Posterior vena cava (tissue), 2 donors: ENCODE measurements at regions not wholly inside any gene's neighbourhood (a gene's known extent, or its start where the extent isn't known, plus 50 kb on each side); places are given as distances from the start of the nearest gene placed in this dataset.
"Not testable (repeated sequence)": the region's sequence is repeated elsewhere in the genome, so short reads cannot be mapped to it uniquely, and the experiment has no call there.

Source experiments
- DNase-seq: peaks from one replicate; pipeline ENCODE4 v3.0.0-alpha.2; 2020; ENCODE audit warnings: low spot score
- intact Hi-C, 2 donors: fragments of 100-400 bp; cut with DNase I; formaldehyde crosslinking; loops; one replicate each; pipeline versions ENCODE4 v1.14.1 to v1.14.2; 2022 to 2023
- donor health status: DM: yes; HTN: yes; CAD: no.
- donor health status: DM: yes; HTN: yes; CAD: no.

GRCh38 chr5:37989884-37990283 is 150.0 kb upstream of the GDNF start:
- DNase-seq = no peak
- intact Hi-C loops = no loop called here

- intact Hi-C loops = no loop called here
- DNase-seq = no peak
Observed at GRCh38 chr5:37988454-37989046, 148.7 kb upstream of the GDNF start.

- intact Hi-C loops = no loop called here
- DNase-seq = no peak
Observed at GRCh38 chr5:37984300-37984699, 144.5 kb upstream of the GDNF start.

- no peak for DNase-seq
Observed at GRCh38 chr5:37983463-37983862, 143.6 kb upstream of the GDNF start.

GRCh38 chr5:37979559-37979958 is 139.7 kb upstream of the GDNF start:
- intact Hi-C loops = no loop called here
- no peak for DNase-seq

More at GRCh38 chr5:37983463-37983862, 143.6 kb upstream of the GDNF start:
- intact Hi-C loops = no loop called here

GRCh38 chr5:37975531-37975930 is 135.7 kb upstream of the GDNF start:
- no peak for DNase-seq
- intact Hi-C loops = no loop called here

- DNase-seq = no peak
- intact Hi-C loops = no loop called here
Observed at GRCh38 chr5:37971483-37972024, 131.7 kb upstream of the GDNF start.

GRCh38 chr5:37966871-37967270 is 127.0 kb upstream of the GDNF start:
- DNase-seq = no peak
- intact Hi-C loops = no loop called here

- intact Hi-C loops = no loop called here
Observed at GRCh38 chr5:37966291-37966690, 126.5 kb upstream of the GDNF start.

GRCh38 chr5:37962389-37962788 is 122.5 kb upstream of the GDNF start:
- no peak for DNase-seq
- intact Hi-C loops = no loop called here

More at GRCh38 chr5:37966291-37966690, 126.5 kb upstream of the GDNF start:
- DNase-seq = no peak

- intact Hi-C loops = no loop called here
- no peak for DNase-seq
Observed at GRCh38 chr5:37957218-37957617, 117.4 kb upstream of the GDNF start.

GRCh38 chr5:37955748-37956147 is 115.9 kb upstream of the GDNF start:
- intact Hi-C loops = no loop called here
- no peak for DNase-seq

GRCh38 chr5:37954561-37954960 is 114.7 kb upstream of the GDNF start:
- DNase-seq = no peak
- intact Hi-C loops = no loop called here

- no peak for DNase-seq
- intact Hi-C loops = no loop called here
Observed at GRCh38 chr5:37951946-37952721, 112.3 kb upstream of the GDNF start.

GRCh38 chr5:37950436-37950835 is 110.6 kb upstream of the GDNF start:
- no peak for DNase-seq

GRCh38 chr5:37945446-37945845 is 105.6 kb upstream of the GDNF start:
- intact Hi-C loops = no loop called here
- no peak for DNase-seq

More at GRCh38 chr5:37950436-37950835, 110.6 kb upstream of the GDNF start:
- intact Hi-C loops = no loop called here

GRCh38 chr5:37943136-37943535 is 103.3 kb upstream of the GDNF start:
- intact Hi-C loops, DNase-seq: not testable (repeated sequence)

GRCh38 chr5:37940931-37941623 is 101.2 kb upstream of the GDNF start:
- no peak for DNase-seq
- intact Hi-C loops = no loop called here

GRCh38 chr5:37938861-37939260 is 99.0 kb upstream of the GDNF start:
- intact Hi-C loops = no loop called here
- DNase-seq = no peak
